ENCODE measurements at regions not wholly inside any gene's neighbourhood (a gene's known extent, or its start where the extent isn't known, plus 50 kb on each side); places are given as distances from the start of the nearest gene placed in this dataset.

DNA sequence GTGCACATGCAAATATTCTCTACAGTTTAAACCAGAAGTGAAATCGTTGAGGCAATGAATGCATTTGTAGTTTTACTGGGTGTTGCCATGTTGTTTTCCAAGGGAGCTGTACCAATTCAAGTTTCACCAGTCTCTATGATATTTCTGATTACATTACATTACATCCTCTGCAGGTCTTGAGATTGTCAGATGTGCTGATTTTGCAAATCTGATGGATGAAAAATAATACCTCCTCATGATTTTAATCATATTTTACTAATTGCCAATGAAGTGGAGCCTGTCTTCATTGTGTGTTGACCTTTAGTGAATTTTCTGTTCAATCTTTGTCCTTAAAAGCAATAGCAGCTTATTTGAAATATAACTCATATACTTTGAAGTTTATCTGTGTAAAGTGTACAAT, 282.4 kb downstream of the NR2F2 start:
- Mint-ChIP-seq H3K36me3 (ENCODE audit: insufficient read depth, unreplicated experiment) (no peaks in the 10 kb centered on the region), H3K4me3 (ENCODE audit: unreplicated experiment) (no peak overlapping the region), H3K9me3 (ENCODE audit: unreplicated experiment) (no peaks in the 10 kb centered on the region), H3K27me3 (ENCODE audit: insufficient read depth, unreplicated experiment) (peaks cover 10% of the 10 kb centered on the region), H3K27ac (ENCODE audit: unreplicated experiment) (no peak overlapping the region), H3K4me1 (ENCODE audit: low read depth, unreplicated experiment) (no peaks in the 10 kb centered on the region)
- intact Hi-C loops (cut with micrococcal nuclease; ENCODE audit: unreplicated experiment) = no loop called here
- DNase-seq = no peak
- BruUV-seq (replicated peaks) = no TSS peak
- POLR2A ChIA-PET = no interaction called here
- H3K27me3 ChIP-seq (replicated peaks; ENCODE audit: control insufficient read depth, insufficient read depth, low read length) = no peaks in the 10 kb centered on the region
- no peaks in the 10 kb centered on the region for H3K4me1 ChIP-seq
- CTCF ChIA-PET = no interaction called here
- no peak overlapping the region for H3K4me3 ChIP-seq (ENCODE audit: low read depth, low read length)
- TF ChIP-seq CTCF (IDR thresholded peaks at IDR 0.05; ENCODE audit: insufficient read depth in 1 of 2, low read depth in 1 of 2, low read length in 1 of 2, severe bottlenecking in 1 of 2, unreplicated experiment in 1 of 2) = no peak
- H3K9me3 ChIP-seq = no peaks in the 10 kb centered on the region
- H3K36me3 ChIP-seq (ENCODE audit: control insufficient read depth, insufficient read depth, low read length) = no peaks in the 10 kb centered on the region

- intact Hi-C loops (cut with micrococcal nuclease; ENCODE audit: unreplicated experiment) = no loop called here
- Mint-ChIP-seq H3K9me3 (ENCODE audit: unreplicated experiment) (no peaks in the 10 kb centered on the region), H3K4me1 (ENCODE audit: low read depth, unreplicated experiment) (no peaks in the 10 kb centered on the region), H3K36me3 (ENCODE audit: insufficient read depth, unreplicated experiment) (no peaks in the 10 kb centered on the region), H3K27me3 (ENCODE audit: insufficient read depth, unreplicated experiment) (peaks cover 16% of the 10 kb centered on the region), H3K4me3 (ENCODE audit: unreplicated experiment) (no peak overlapping the region), H3K27ac (ENCODE audit: unreplicated experiment) (no peak overlapping the region)
- no peaks in the 10 kb centered on the region for H3K4me1 ChIP-seq
- no peaks in the 10 kb centered on the region; the same call in 1 of the 2 replicates for H3K27me3 ChIP-seq (replicated peaks; ENCODE audit: control insufficient read depth, insufficient read depth, low read length)
- no TSS peak for BruUV-seq (replicated peaks)
- no peaks in the 10 kb centered on the region for H3K36me3 ChIP-seq (ENCODE audit: control insufficient read depth, insufficient read depth, low read length)
- CTCF ChIA-PET = no interaction called here
- no peak overlapping the region for H3K4me3 ChIP-seq (ENCODE audit: low read depth, low read length)
- TF ChIP-seq CTCF (IDR thresholded peaks at IDR 0.05; ENCODE audit: insufficient read depth in 1 of 2, low read depth in 1 of 2, low read length in 1 of 2, severe bottlenecking in 1 of 2, unreplicated experiment in 1 of 2) = no peak
- no peaks in the 10 kb centered on the region for H3K9me3 ChIP-seq
- no peak for DNase-seq
- POLR2A ChIA-PET = no interaction called here
Observed at GRCh38 chr15:96619174-96619573, 288.7 kb downstream of the NR2F2 start.

- Mint-ChIP-seq H3K27ac (ENCODE audit: unreplicated experiment) (no peak overlapping the region), H3K4me3 (ENCODE audit: unreplicated experiment) (no peak overlapping the region), H3K4me1 (ENCODE audit: low read depth, unreplicated experiment) (no peaks in the 10 kb centered on the region), H3K36me3 (ENCODE audit: insufficient read depth, unreplicated experiment) (no peaks in the 10 kb centered on the region), H3K9me3 (ENCODE audit: unreplicated experiment) (no peaks in the 10 kb centered on the region), H3K27me3 (ENCODE audit: insufficient read depth, unreplicated experiment) (peaks cover 7% of the 10 kb centered on the region)
- no peaks in the 10 kb centered on the region; the same call in 1 of the 2 replicates for H3K27me3 ChIP-seq (replicated peaks; ENCODE audit: control insufficient read depth, insufficient read depth, low read length)
- DNase-seq = no peak
- TF ChIP-seq CTCF (IDR thresholded peaks at IDR 0.05; ENCODE audit: insufficient read depth in 1 of 2, low read depth in 1 of 2, low read length in 1 of 2, severe bottlenecking in 1 of 2, unreplicated experiment in 1 of 2) = peak in 1 of 2 experiments; percentile 12
- no peaks in the 10 kb centered on the region for H3K36me3 ChIP-seq (ENCODE audit: control insufficient read depth, insufficient read depth, low read length)
- no peaks in the 10 kb centered on the region for H3K9me3 ChIP-seq
- no TSS peak for BruUV-seq (replicated peaks)
- intact Hi-C loops (cut with micrococcal nuclease; ENCODE audit: unreplicated experiment) = no loop called here
- POLR2A ChIA-PET = no interaction called here
- CTCF ChIA-PET = no interaction called here
- no peaks in the 10 kb centered on the region for H3K4me1 ChIP-seq
- no peak overlapping the region for H3K4me3 ChIP-seq (ENCODE audit: low read depth, low read length)
Observed at GRCh38 chr15:96622714-96623113, 292.2 kb downstream of the NR2F2 start.
